ENCODE measurements at regions not wholly inside any gene's neighbourhood (a gene's known extent, or its start where the extent isn't known, plus 50 kb on each side); places are given as distances from the start of the nearest gene placed in this dataset.

DNA sequence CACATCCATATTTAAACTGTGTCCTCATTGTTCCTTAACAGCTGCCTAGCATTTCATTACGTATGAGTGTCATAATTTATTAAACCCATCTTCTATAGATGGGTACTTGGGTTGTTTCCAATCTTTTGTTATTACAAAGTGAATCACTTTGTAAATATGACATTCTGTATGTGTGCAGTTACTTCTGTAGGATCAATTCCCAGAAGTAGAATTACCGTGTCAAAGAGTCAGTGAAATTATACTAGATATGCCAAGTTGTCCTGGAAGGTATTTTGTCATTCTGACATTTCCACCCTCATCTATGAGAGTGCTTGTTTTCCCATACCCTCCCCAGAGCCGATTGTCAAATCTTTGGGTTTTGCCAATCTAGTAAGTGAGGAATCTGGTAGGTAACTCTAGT is 194.5 kb upstream of the APCDD1 start:
- TF ChIP-seq SETDB1 (IDR thresholded peaks at IDR 0.05; ENCODE audit: insufficient read length, low read length) (no peak), REST (tag by site-specific recombination; IDR thresholded peaks at IDR 0.05) (no peak), CTCF (tag by site-specific recombination; IDR thresholded peaks at IDR 0.05) (no peak), ZNF24 (tag by site-specific recombination; IDR thresholded peaks at IDR 0.05) (no peak), ZNF514 (tag by site-specific recombination; IDR thresholded peaks at IDR 0.05) (no peak), ZNF792 (tag by site-specific recombination; IDR thresholded peaks at IDR 0.05) (no peak), ZXDB (tag by site-specific recombination; IDR thresholded peaks at IDR 0.05) (no peak), ZSCAN16 (tag by site-specific recombination; IDR thresholded peaks at IDR 0.05) (no peak), ZBTB1 (tag by site-specific recombination; IDR thresholded peaks at IDR 0.05) (no peak), ZNF23 (tag by site-specific recombination; IDR thresholded peaks at IDR 0.05; ENCODE audit: borderline replicate concordance) (no peak), MYNN (tag by site-specific recombination; IDR thresholded peaks at IDR 0.05; ENCODE audit: borderline replicate concordance) (no peak)
- TF ChIP-seq, protein P1, sequence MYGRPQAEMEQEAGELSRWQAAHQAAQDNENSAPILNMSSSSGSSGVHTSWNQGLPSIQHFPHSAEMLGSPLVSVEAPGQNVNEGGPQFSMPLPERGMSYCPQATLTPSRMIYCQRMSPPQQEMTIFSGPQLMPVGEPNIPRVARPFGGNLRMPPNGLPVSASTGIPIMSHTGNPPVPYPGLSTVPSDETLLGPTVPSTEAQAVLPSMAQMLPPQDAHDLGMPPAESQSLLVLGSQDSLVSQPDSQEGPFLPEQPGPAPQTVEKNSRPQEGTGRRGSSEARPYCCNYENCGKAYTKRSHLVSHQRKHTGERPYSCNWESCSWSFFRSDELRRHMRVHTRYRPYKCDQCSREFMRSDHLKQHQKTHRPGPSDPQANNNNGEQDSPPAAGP (tag by site-specific recombination; IDR thresholded peaks at IDR 0.05) = no peak
- TF ChIP-seq, protein P2, sequence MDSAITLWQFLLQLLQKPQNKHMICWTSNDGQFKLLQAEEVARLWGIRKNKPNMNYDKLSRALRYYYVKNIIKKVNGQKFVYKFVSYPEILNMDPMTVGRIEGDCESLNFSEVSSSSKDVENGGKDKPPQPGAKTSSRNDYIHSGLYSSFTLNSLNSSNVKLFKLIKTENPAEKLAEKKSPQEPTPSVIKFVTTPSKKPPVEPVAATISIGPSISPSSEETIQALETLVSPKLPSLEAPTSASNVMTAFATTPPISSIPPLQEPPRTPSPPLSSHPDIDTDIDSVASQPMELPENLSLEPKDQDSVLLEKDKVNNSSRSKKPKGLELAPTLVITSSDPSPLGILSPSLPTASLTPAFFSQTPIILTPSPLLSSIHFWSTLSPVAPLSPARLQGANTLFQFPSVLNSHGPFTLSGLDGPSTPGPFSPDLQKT (IDR thresholded peaks at IDR 0.05; ENCODE audit: borderline replicate concordance, low read depth, low read length) = no peak
